GM21825 (cell line): ENCODE measurements at regions not wholly inside any gene's neighbourhood (a gene's known extent, or its start where the extent isn't known, plus 50 kb on each side); places are given as distances from the start of the nearest gene placed in this dataset.

Experiments used
- ATAC-seq: cut with Tn5 transposase; IDR thresholded peaks from one replicate; pipeline ENCODE4 v1.9.1; 2021; ENCODE audit warnings: mild to moderate bottlenecking, moderate library complexity; ENCODE audit not compliant: unreplicated experiment

- no peak for ATAC-seq
These were observed 77.4 kb downstream of the PSMG1 start for GRCh38 chr21:39105836-39106235.

- no peak for ATAC-seq
These were observed 77.9 kb downstream of the PSMG1 start for GRCh38 chr21:39105341-39105765.

GRCh38 chr21:39104911-39105310 is 78.3 kb downstream of the PSMG1 start:
- ATAC-seq, result no peak

DNA sequence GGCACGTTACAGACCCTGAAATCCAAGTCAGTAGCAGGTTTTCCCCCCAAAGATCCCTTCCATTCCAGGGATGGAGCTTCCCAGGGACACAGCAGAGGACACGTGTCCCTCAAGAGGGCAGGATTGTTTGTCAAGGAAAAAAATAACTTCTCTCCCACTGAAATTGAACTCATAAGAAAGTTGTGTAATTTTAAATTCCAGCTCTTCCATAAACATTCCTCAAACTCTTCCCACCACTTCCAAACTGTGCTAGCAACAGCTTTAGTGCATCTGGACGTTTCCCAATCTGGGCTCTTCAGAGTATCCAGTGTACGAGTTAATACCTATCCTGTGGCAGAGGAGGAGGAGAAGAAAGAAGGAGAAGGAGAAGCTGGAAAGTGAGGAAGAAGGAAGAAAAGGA is 79.6 kb downstream of the PSMG1 start:
- ATAC-seq, result no peak

DNA sequence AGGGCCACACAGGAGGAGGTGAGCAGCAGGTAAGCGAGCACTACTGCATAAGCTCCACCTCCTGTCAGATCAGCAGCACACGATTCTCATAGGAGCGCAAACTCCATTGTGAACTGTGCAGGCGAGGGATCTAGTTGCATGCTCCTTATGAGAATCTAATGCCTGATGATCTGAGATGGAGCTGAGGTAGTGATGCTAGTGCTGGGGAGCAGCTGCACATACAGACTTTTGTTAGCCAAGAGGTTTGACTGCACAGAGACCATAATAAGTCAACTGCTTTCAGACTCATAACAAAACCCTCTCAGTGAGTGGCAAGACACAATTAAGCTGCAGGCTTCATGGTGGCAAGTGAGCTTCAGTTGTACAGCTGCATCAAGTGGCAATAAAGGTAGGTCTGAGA is 83.4 kb downstream of the PSMG1 start:
- ATAC-seq, result no peak

GRCh38 chr21:39098696-39099200 is 84.5 kb downstream of the PSMG1 start:
- no peak for ATAC-seq

DNA sequence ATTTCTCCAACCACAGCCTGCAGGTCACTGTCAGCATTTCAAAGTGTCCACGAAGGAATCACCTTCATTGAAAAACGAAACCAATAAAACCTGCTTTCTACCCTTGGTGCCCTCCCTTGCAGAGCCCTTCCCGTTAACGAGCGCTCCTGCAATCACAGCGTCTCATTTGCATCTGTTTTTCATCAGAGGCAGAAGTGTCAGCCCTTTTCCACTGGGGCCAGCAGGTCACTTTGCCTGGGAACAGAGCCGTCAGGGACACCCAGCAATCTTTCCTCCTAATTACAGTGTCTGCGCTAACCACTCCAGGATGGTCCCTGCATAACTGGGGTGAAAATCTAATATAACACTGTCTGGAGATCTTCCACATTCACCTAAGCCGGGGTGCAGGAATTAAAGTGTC is 85.3 kb downstream of the PSMG1 start:
- ATAC-seq, result no peak

- ATAC-seq, result no peak
These were observed 85.9 kb downstream of the PSMG1 start for GRCh38 chr21:39097335-39097861.

- ATAC-seq, result no peak
These were observed 86.5 kb downstream of the PSMG1 start for GRCh38 chr21:39096754-39097153.

- ATAC-seq, result no peak
These were observed 87.6 kb downstream of the PSMG1 start for GRCh38 chr21:39095681-39096080.

GRCh38 chr21:39094847-39095579 is 88.2 kb downstream of the PSMG1 start:
- no peak for ATAC-seq

DNA sequence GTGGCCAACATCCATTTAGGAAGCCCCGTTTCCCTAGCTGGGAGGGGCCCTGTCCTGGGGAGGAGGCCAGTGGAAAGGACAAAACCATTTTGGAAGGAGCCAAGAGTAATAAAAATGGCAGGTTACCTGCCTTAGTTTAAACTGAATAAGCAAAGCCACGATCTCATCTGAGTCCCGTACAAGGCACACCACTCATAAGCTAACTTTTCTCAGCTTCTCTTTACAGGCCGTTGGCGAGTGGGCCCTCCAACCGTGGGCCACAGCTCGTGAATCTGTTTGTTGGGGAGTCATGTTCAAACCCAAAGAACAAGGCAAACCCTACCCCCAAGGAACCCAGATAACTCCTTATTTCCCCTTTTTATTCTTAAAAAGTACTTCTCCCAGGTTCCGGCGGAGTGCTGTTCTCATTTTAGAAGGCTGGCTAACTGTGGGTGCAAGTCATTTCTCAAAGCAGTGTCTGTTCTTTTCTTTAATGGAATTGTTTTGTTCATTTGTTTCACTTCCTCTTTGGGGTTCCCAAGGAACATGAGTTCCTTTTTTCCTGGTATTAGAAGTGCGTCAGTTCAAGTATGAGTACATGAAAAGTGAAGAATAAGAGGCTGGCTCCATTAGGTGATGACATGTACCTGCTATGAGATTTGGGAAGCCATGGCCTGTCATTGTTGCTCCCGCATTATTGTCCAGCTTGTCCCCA is 89.0 kb downstream of the PSMG1 start:
- ATAC-seq, result no peak

DNA sequence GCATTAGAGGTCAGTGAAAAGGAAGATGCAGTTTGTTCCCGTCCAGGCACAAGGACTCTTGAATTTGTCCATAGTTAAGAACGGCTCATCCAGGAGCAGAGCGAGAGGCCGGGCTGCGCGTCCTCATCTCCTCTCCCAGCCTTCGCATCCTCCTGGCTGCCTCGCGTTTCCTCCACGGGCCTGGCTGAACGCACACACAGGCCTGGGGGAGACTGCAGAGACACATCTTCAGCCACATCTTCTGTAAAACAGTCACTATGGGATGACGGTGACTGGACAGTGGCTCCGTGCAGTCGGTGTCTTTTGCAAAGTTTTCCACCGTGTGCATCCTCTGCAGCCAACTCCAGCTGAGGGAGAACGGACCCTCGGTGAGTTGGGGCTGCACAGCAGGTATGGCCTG is 89.7 kb downstream of the PSMG1 start:
- no peak for ATAC-seq

DNA sequence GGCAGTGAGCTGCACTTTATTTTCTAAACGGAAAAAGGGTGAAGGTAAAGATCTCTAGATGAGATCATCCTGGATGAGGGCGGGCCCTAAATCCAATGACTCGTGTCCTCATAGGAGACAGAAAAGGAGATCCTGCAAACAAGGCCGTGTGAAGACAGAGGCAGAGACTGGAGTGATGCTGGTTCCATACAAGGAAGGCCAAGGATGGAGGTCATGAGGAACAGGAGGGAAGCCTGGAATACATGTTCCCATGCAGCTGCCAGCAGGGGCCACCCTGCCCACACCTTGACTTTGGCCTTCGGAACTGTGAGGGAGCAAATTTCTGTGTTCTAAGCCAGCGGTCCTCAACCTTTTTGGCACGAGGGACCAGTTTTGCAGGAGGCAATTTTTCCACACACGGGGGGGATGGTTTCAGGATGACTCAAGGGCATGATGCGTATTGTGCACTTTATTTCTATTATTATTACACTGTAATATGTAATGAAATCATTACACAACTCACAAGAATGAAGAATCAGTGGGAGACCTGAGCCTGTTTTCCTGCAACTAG is 94.3 kb downstream of the PSMG1 start:
- ATAC-seq, result no peak

DNA sequence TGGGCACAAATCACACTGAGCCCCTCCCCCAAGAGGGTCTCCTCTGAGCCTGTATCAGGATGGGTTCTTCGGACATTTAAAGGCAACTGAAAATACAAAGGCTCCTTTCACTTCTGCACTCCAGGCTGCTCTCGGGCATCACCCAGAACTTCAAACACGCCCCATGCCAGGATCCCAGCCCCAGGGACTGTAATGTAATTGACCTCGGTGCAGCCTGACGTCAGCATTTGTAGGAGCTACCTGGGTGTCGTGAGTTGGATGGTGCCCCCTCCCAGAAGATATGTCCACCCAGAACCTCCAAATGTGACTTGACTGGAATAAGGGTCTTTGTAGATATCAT is 95.2 kb downstream of the PSMG1 start:
- no peak for ATAC-seq

DNA sequence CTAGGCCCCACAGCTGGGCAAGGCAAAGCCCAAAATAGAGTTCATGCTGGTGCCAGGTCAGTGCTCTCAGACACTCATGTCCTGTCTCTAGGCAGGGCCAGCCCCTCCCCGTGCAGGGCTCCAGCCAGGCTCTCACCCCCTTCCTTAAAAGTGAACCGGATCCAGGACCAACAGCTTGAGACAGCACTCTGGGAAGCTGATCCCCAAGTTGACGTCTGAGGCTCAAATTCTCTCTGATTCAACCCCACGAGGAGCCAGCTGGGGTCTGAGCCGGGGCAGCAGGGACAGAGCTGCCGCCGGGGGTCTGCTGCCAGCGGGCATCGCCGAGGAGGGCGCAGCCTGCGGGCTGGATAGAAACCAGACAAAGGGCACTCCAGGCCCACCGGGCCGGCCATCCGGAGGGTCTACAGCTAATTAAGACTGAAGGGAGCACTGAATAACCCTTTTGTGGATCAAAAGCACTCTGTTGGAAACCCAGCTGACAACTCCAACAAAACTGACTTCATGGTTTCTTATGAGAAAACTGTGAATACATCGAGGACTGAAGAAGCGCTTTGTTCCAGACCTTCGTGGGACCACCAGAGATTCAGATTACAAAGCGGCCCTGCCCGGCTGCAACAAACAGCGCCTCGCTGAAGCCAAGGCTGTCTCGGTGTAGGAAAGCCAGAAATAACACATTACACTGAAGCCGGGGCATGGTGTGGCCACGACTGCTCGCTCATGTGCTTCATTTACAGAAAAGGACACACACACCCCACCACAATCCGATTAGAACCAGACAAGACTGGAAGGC is 95.8 kb downstream of the PSMG1 start:
- no peak for ATAC-seq

- ATAC-seq, result no peak
These were observed 96.7 kb downstream of the PSMG1 start for GRCh38 chr21:39086547-39086946.

DNA sequence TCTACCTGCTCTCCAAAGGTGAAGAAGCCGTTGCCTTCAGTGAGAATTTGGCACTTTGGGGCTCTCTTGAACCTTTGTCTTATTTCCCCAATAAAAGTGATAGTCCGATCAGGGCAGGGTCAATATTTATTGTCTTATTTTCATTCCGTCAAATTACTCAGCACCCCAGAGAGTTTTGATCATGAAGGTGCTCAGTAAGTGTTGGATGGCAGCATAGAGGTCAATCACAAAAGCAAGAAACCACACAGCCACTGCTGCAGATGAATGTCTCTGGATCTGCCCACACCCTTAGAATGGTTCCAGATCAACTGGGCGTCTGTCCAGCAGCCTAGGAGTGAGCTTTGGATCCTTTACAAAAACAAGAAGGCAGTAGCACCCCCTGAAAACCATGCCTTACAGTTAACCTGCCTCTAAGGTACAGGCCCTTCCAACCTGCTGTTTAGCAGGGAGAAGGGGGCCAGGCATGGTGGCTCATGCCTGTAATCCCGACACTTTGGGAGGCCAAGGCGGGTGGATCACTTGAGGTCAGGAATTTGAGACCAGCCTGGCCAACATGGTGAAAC is 97.3 kb downstream of the PSMG1 start:
- ATAC-seq, result no peak

GRCh38 chr21:39084979-39085729 is 98.1 kb downstream of the PSMG1 start:
- no peak for ATAC-seq

GRCh38 chr21:39084073-39084472 is 99.2 kb downstream of the PSMG1 start:
- ATAC-seq, result no peak
